ENCODE measurements at regions not wholly inside any gene's neighbourhood (a gene's known extent, or its start where the extent isn't known, plus 50 kb on each side); places are given as distances from the start of the nearest gene placed in this dataset.

- intact Hi-C loops (cut with micrococcal nuclease; ENCODE audit: unreplicated experiment) (no loop called here), in situ Hi-C loops (cut with HindIII; ENCODE audit: extremely low pct_ligation_motif_present, low pct_unique_long_range_greater_than_20kb) (no loop called here)
- Histone ChIP-seq H3K4me1 (ENCODE audit: insufficient read depth, low read length) (no peaks in the 10 kb centered on the region), H3K27me3 (ENCODE audit: control insufficient read depth in 1 of 2, insufficient read depth in 2 of 2, low read length in 2 of 2) (no peaks in the 10 kb centered on the region), H3K4me2 (ENCODE audit: low read depth, low read length) (no peak overlapping the region), H3K4me3 (replicated peaks in 1 of 3; ENCODE audit: insufficient read depth in 1 of 3, low read depth in 2 of 3, low read length in 3 of 3) (no peak overlapping the region), H3K79me2 (ENCODE audit: insufficient read depth, low read length) (no peaks in the 10 kb centered on the region), H3K27ac (ENCODE audit: extremely low read length, insufficient read depth, low read length) (no peak overlapping the region), H3K36me3 (replicated peaks in 1 of 2; ENCODE audit: control insufficient read depth in 1 of 2, insufficient read depth in 2 of 2, low read length in 2 of 2) (no peaks in the 10 kb centered on the region), H4K20me1 (ENCODE audit: insufficient read depth, low read length) (no peaks in the 10 kb centered on the region), H3K9ac (ENCODE audit: insufficient read depth, low read depth, low read length) (no peak overlapping the region), H3K9me3 (ENCODE audit: low read length) (no peaks in the 10 kb centered on the region), H2AFZ (ENCODE audit: low read length) (no peak overlapping the region)
- CTCF ChIA-PET (ENCODE audit: low intra/inter-chr PET ratio, low total read pairs), result no interaction called here
- POLR2A ChIA-PET, result no interaction called here
- no peak for FAIRE-seq
- 10% methylated on average over 9 of the region's 9 CpGs for WGBS (ENCODE audit: low lambda C conversion rate)
- no peak for DNase-seq (ENCODE audit: low spot score)
- BruUV-seq (replicated peaks), result no TSS peak
- no peak for ATAC-seq
- TF ChIP-seq TSC22D2 (CRISPR knock-in tag; IDR thresholded peaks at IDR 0.05; ENCODE audit: borderline replicate concordance) (no peak), ZSCAN30 (CRISPR knock-in tag; IDR thresholded peaks at IDR 0.05) (no peak), DMAP1 (CRISPR knock-in tag; IDR thresholded peaks at IDR 0.05) (no peak), ZMYM4 (CRISPR knock-in tag; IDR thresholded peaks at IDR 0.05) (no peak), TBX3 (IDR thresholded peaks at IDR 0.05; ENCODE audit: borderline replicate concordance) (no peak), ZNF768 (CRISPR knock-in tag; IDR thresholded peaks at IDR 0.05) (no peak), REXO4 (CRISPR knock-in tag; IDR thresholded peaks at IDR 0.05; ENCODE audit: borderline replicate concordance) (no peak), ESRRA (CRISPR knock-in tag; IDR thresholded peaks at IDR 0.05; ENCODE audit: low read depth) (no peak), SRSF1 (optimal IDR thresholded peaks at IDR 0.05; ENCODE audit: low read depth, low read length) (no peak), MZF1 (CRISPR knock-in tag; IDR thresholded peaks at IDR 0.05; ENCODE audit: borderline replicate concordance) (no peak), NFKBIZ (CRISPR knock-in tag; IDR thresholded peaks at IDR 0.05) (no peak), FOSL1 (CRISPR knock-in tag; IDR thresholded peaks at IDR 0.05; ENCODE audit: borderline replicate concordance) (no peak), ZNF253 (CRISPR knock-in tag; IDR thresholded peaks at IDR 0.05; ENCODE audit: borderline replicate concordance) (no peak), ARNT2 (CRISPR knock-in tag; IDR thresholded peaks at IDR 0.05; ENCODE audit: low read depth) (no peak), TBP (CRISPR knock-in tag; IDR thresholded peaks at IDR 0.05) (no peak), ZNF672 (CRISPR knock-in tag; IDR thresholded peaks at IDR 0.05) (no peak)
- TF ChIP-seq, protein P1, sequence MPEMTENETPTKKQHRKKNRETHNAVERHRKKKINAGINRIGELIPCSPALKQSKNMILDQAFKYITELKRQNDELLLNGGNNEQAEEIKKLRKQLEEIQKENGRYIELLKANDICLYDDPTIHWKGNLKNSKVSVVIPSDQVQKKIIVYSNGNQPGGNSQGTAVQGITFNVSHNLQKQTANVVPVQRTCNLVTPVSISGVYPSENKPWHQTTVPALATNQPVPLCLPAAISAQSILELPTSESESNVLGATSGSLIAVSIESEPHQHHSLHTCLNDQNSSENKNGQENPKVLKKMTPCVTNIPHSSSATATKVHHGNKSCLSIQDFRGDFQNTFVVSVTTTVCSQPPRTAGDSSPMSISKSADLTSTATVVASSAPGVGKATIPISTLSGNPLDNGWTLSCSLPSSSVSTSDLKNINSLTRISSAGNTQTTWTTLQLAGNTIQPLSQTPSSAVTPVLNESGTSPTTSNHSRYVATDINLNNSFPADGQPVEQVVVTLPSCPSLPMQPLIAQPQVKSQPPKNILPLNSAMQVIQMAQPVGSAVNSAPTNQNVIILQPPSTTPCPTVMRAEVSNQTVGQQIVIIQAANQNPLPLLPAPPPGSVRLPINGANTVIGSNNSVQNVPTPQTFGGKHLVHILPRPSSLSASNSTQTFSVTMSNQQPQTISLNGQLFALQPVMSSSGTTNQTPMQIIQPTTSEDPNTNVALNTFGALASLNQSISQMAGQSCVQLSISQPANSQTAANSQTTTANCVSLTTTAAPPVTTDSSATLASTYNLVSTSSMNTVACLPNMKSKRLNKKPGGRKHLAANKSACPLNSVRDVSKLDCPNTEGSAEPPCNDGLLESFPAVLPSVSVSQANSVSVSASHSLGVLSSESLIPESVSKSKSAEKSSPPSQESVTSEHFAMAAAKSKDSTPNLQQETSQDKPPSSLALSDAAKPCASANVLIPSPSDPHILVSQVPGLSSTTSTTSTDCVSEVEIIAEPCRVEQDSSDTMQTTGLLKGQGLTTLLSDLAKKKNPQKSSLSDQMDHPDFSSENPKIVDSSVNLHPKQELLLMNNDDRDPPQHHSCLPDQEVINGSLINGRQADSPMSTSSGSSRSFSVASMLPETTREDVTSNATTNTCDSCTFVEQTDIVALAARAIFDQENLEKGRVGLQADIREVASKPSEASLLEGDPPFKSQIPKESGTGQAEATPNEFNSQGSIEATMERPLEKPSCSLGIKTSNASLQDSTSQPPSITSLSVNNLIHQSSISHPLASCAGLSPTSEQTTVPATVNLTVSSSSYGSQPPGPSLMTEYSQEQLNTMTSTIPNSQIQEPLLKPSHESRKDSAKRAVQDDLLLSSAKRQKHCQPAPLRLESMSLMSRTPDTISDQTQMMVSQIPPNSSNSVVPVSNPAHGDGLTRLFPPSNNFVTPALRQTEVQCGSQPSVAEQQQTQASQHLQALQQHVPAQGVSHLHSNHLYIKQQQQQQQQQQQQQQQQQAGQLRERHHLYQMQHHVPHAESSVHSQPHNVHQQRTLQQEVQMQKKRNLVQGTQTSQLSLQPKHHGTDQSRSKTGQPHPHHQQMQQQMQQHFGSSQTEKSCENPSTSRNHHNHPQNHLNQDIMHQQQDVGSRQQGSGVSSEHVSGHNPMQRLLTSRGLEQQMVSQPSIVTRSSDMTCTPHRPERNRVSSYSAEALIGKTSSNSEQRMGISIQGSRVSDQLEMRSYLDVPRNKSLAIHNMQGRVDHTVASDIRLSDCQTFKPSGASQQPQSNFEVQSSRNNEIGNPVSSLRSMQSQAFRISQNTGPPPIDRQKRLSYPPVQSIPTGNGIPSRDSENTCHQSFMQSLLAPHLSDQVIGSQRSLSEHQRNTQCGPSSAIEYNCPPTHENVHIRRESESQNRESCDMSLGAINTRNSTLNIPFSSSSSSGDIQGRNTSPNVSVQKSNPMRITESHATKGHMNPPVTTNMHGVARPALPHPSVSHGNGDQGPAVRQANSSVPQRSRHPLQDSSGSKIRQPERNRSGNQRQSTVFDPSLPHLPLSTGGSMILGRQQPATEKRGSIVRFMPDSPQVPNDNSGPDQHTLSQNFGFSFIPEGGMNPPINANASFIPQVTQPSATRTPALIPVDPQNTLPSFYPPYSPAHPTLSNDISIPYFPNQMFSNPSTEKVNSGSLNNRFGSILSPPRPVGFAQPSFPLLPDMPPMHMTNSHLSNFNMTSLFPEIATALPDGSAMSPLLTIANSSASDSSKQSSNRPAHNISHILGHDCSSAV (CRISPR knock-in tag; IDR thresholded peaks at IDR 0.05; ENCODE audit: borderline replicate concordance), result no peak
These were observed 516.6 kb upstream of the RGS18 start for GRCh38 chr1:191641420-191642260.

Data from HepG2 (cell line).